MM.1S (cell line): ENCODE measurements at regions not wholly inside any gene's neighbourhood (a gene's known extent, or its start where the extent isn't known, plus 50 kb on each side); places are given as distances from the start of the nearest gene placed in this dataset.

Source experiments
- DNase-seq: peaks from one replicate; pipeline ENCODE4 v3.0.0-alpha.2; 2015
- H2AFZ ChIP-seq: fragments of 300-600 bp; sonication (generic); 2 replicates; pipeline ENCODE4 v1.6.0; 2016; ENCODE audit warnings: antibody characterized with exemption, low read length
- H3F3A ChIP-seq: fragments of 300-600 bp; sonication (generic); 2 replicates; pipeline ENCODE4 v1.6.1; 2016; ENCODE audit warnings: mild to moderate bottlenecking, antibody characterized with exemption, low read length, moderate library complexity, mixed read lengths; ENCODE audit not compliant: insufficient read depth
- H3K27ac ChIP-seq: fragments of 300-600 bp; sonication (generic); 2 replicates; pipeline ENCODE4 v1.5.1; 2016; ENCODE audit warnings: mild to moderate bottlenecking, low read length
- H3K27me3 ChIP-seq: fragments of 300-600 bp; sonication (generic); replicated peaks from 2 replicates; pipeline ENCODE4 v1.6.0; 2016; ENCODE audit warnings: low read length; ENCODE audit not compliant: insufficient read depth
- H3K36me3 ChIP-seq: fragments of 300-600 bp; sonication (generic); replicated peaks from 2 replicates; pipeline ENCODE4 v1.6.1; 2016; ENCODE audit warnings: mild to moderate bottlenecking, low read length, mixed read lengths; ENCODE audit not compliant: insufficient read depth
- H3K4me1 ChIP-seq: fragments of 300-600 bp; sonication (generic); 2 replicates; pipeline ENCODE4 v1.6.1; 2016; ENCODE audit warnings: low read length, mixed read lengths
- H3K4me2 ChIP-seq: fragments of 300-600 bp; sonication (generic); 2 replicates; pipeline ENCODE4 v1.6.0; 2016; ENCODE audit warnings: low read depth, low read length
- H3K4me3 ChIP-seq: fragments of 300-600 bp; sonication (generic); 2 replicates; pipeline ENCODE4 v1.5.1; 2016; ENCODE audit warnings: low read length, mixed read lengths
- H3K79me2 ChIP-seq: fragments of 300-600 bp; sonication (generic); 2 replicates; pipeline ENCODE4 v1.6.1; 2016; ENCODE audit warnings: mixed run types, low read length, mixed read lengths
- H3K9ac ChIP-seq: fragments of 300-600 bp; sonication (generic); 2 replicates; pipeline ENCODE4 v1.6.1; 2016; ENCODE audit warnings: low read length, mixed read lengths
- H3K9me2 ChIP-seq: fragments of 300-600 bp; sonication (generic); replicated peaks from 2 replicates; pipeline ENCODE4 v1.6.1; 2016; ENCODE audit warnings: mild to moderate bottlenecking, low read length, mixed read lengths; ENCODE audit not compliant: insufficient read depth
- H3K9me3 ChIP-seq: fragments of 300-600 bp; sonication (generic); replicated peaks from 2 replicates; pipeline ENCODE4 v1.6.1; 2016; ENCODE audit warnings: mild to moderate bottlenecking, low read length, mixed read lengths; ENCODE audit not compliant: insufficient read depth
- H4K20me1 ChIP-seq: fragments of 300-600 bp; sonication (generic); 2 replicates; pipeline ENCODE4 v1.6.1; 2016; ENCODE audit warnings: mild to moderate bottlenecking, low read length, moderate library complexity, mixed read lengths; ENCODE audit not compliant: insufficient read depth
- CTCF ChIP-seq: fragments of 300-600 bp; sonication (generic); IDR thresholded peaks from 2 replicates; pipeline ENCODE4 v1.5.1; 2016; ENCODE audit warnings: antibody characterized with exemption, low read length, mixed read lengths
- EZH2 ChIP-seq: fragments of 300-600 bp; sonication (generic); optimal IDR thresholded peaks from 2 replicates; pipeline ENCODE3; 2017; ENCODE audit warnings: low read depth, mild to moderate bottlenecking, antibody characterized with exemption, low read length, mixed read lengths
- EZH2phosphoT487 ChIP-seq: fragments of 300-600 bp; sonication (generic); IDR thresholded peaks from 2 replicates; pipeline ENCODE4 v1.6.1; 2018; ENCODE audit warnings: antibody characterized with exemption, low read length

GRCh38 chr15:38071211-38071972 lies 137.0 kb downstream of the TMCO5A start:
- H3K27ac ChIP-seq: peak overlapping the region; percentile 98; the same call in 1 of the 2 replicates
- H3K9ac ChIP-seq: peak overlapping the region; percentile 94; the same call in 1 of the 2 replicates
- H3K9me2 ChIP-seq: no peaks in the 10 kb centered on the region
- H3K4me1 ChIP-seq: peaks cover 62% of the 10 kb centered on the region
- DNase-seq: no peak
- H3K27me3 ChIP-seq: no peaks in the 10 kb centered on the region
- H4K20me1 ChIP-seq: no peaks in the 10 kb centered on the region
- TF ChIP-seq CTCF (no peak), EZH2 (no peak), EZH2phosphoT487 (no peak)
- H3K4me3 ChIP-seq: peak overlapping the region; percentile 77; the same call in 1 of the 2 replicates
- no peaks in the 10 kb centered on the region for H3K79me2 ChIP-seq
- H3K9me3 ChIP-seq: no peaks in the 10 kb centered on the region
- H3K36me3 ChIP-seq: no peaks in the 10 kb centered on the region
- peak overlapping the region; percentile 98 for H3K4me2 ChIP-seq
- no peak overlapping the region for H2AFZ ChIP-seq
- peaks cover 29% of the 10 kb centered on the region for H3F3A ChIP-seq

- Histone ChIP-seq H3K4me1 (peaks cover 62% of the 10 kb centered on the region), H3K9ac (peak overlapping the region; percentile 94; the same call in 1 of the 2 replicates), H3K9me3 (no peaks in the 10 kb centered on the region), H3K4me2 (peak overlapping the region; percentile 98), H3K27ac (peak overlapping the region; percentile 98), H2AFZ (peak overlapping the region; percentile 63), H4K20me1 (no peaks in the 10 kb centered on the region), H3K9me2 (no peaks in the 10 kb centered on the region), H3K79me2 (no peaks in the 10 kb centered on the region), H3K36me3 (no peaks in the 10 kb centered on the region), H3K4me3 (peak overlapping the region; percentile 77), H3F3A (peaks cover 29% of the 10 kb centered on the region), H3K27me3 (no peaks in the 10 kb centered on the region)
- TF ChIP-seq EZH2 (no peak), EZH2phosphoT487 (no peak), CTCF (no peak)
- DNase-seq: no peak
These were observed 137.5 kb downstream of the TMCO5A start for GRCh38 chr15:38072007-38072347.

GRCh38 chr15:38072348-38073177 lies 138.1 kb downstream of the TMCO5A start:
- Histone ChIP-seq H3K27ac (peak overlapping the region; percentile 98), H3K79me2 (no peaks in the 10 kb centered on the region), H3K4me3 (peak overlapping the region; percentile 77), H3K4me2 (peak overlapping the region; percentile 98), H3K9me2 (no peaks in the 10 kb centered on the region), H3K9me3 (no peaks in the 10 kb centered on the region), H3K4me1 (peaks cover 62% of the 10 kb centered on the region), H3K27me3 (no peaks in the 10 kb centered on the region), H3F3A (peaks cover 29% of the 10 kb centered on the region), H3K36me3 (no peaks in the 10 kb centered on the region), H4K20me1 (no peaks in the 10 kb centered on the region), H2AFZ (peak overlapping the region; percentile 63), H3K9ac (peak overlapping the region; percentile 94)
- TF ChIP-seq EZH2phosphoT487: no peak
- TF ChIP-seq CTCF: peak; percentile 54
- peak; percentile 93 for DNase-seq
